ENCODE measurements at regions not wholly inside any gene's neighbourhood (a gene's known extent, or its start where the extent isn't known, plus 50 kb on each side); places are given as distances from the start of the nearest gene placed in this dataset.

GRCh38 chr11:69394234-69394868 lies 87.1 kb upstream of the LINC01488 start:
- no peak for TF ChIP-seq EZH2 (IDR thresholded peaks at IDR 0.05; ENCODE audit: borderline replicate concordance, low read depth, low read length, severe bottlenecking)
- no peak for TF ChIP-seq CTCF (IDR thresholded peaks at IDR 0.05; ENCODE audit: borderline replicate concordance, extremely low read depth, low read length, poor library complexity, severe bottlenecking)
